ENCODE measurements at regions not wholly inside any gene's neighbourhood (a gene's known extent, or its start where the extent isn't known, plus 50 kb on each side); places are given as distances from the start of the nearest gene placed in this dataset.

DNA sequence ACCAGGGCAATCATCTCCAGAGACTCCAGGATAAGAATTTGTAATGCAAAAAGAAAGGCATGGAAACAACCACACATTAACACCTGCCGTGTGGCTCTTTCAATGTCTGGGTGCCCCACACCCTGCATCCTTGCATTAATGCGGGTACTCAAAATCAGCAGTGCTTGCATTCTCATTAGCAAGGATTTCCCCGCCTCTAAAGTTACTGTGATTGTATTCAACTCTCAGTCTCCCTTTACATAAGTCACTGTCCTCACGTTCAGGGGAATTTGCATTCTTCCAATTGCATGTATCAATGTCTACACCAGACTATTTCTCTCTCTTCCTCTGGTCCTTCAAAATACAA is 324.3 kb downstream of the FOXL1 start:
- DNase-seq (ENCODE audit: low read depth): no peak
- TF ChIP-seq, protein P1, sequence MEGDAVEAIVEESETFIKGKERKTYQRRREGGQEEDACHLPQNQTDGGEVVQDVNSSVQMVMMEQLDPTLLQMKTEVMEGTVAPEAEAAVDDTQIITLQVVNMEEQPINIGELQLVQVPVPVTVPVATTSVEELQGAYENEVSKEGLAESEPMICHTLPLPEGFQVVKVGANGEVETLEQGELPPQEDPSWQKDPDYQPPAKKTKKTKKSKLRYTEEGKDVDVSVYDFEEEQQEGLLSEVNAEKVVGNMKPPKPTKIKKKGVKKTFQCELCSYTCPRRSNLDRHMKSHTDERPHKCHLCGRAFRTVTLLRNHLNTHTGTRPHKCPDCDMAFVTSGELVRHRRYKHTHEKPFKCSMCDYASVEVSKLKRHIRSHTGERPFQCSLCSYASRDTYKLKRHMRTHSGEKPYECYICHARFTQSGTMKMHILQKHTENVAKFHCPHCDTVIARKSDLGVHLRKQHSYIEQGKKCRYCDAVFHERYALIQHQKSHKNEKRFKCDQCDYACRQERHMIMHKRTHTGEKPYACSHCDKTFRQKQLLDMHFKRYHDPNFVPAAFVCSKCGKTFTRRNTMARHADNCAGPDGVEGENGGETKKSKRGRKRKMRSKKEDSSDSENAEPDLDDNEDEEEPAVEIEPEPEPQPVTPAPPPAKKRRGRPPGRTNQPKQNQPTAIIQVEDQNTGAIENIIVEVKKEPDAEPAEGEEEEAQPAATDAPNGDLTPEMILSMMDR (IDR thresholded peaks at IDR 0.05; ENCODE audit: insufficient read depth, low read depth, low read length, missing control alignments): no peak
- H3K4me3 ChIP-seq (ENCODE audit: low read depth, low read length): no peak overlapping the region

DNA sequence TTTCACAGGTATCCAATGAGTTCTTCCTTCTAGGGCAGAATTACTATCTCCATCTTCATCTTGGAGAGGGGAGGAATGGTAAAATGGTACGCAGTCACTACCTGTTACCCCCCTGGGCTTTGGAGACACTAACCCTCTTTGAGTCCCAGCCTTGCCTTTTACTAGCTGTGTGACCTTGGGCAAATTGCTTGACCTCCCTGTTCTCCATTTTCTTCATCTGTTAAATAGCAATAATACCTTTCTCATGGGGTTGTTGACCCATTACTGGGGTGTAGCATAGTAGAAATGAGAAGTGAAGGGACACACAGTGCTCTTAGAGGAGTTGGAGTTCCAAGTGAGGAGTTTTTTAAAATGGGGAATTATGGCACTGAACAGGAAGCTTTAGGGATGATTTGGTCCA is 324.7 kb downstream of the FOXL1 start:
- H3K4me3 ChIP-seq (ENCODE audit: low read depth, low read length): no peak overlapping the region
- DNase-seq (ENCODE audit: low read depth): no peak
- TF ChIP-seq, protein P1 (IDR thresholded peaks at IDR 0.05; ENCODE audit: insufficient read depth, low read depth, low read length, missing control alignments): no peak

DNA sequence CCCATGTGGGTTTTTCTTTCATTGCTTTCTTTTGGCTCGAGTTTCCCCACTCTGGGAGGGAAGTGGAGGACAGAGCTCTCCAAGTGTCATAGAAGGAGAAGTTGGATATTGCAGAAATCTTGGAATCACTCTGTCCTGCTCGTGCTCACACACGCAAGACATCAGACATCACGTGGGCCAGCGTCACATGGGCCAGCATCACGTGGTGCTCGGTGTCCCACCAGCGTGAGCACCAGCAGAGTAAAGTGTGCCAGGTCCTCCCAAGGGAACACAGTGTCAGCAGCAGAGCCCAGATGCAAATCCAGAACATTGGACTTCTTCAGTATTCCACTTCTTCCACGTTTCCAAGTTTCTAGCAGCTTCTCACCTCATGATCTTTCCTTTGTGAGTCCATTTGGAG is 327.0 kb downstream of the FOXL1 start:
- H3K4me3 ChIP-seq (ENCODE audit: low read depth, low read length): no peak overlapping the region
- TF ChIP-seq, protein P1 (IDR thresholded peaks at IDR 0.05; ENCODE audit: insufficient read depth, low read depth, low read length, missing control alignments): no peak
- no peak for DNase-seq (ENCODE audit: low read depth)

DNA sequence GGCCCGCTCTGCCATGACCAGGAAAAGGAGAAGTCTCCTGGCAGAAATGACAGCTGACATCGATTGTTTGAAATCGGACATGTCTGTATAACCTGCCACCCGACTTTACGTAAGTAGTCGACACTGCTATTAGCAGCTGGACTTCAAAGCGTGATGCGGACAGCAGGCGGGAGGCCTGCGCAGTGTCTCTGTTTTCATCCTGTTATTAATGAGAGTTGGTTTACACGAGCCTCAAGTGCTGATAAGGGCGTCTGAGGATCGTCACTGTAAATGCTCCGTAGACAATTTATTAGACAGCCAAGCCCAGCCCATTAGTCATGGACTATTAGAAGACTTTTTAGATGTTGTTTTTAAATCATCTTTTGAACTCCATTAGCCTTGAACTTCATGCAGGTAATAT is 328.3 kb downstream of the FOXL1 start:
- TF ChIP-seq, protein P1 (IDR thresholded peaks at IDR 0.05; ENCODE audit: insufficient read depth, low read depth, low read length, missing control alignments): no peak
- no peak for DNase-seq (ENCODE audit: low read depth)
- H3K4me3 ChIP-seq (ENCODE audit: low read depth, low read length): no peak overlapping the region

DNA sequence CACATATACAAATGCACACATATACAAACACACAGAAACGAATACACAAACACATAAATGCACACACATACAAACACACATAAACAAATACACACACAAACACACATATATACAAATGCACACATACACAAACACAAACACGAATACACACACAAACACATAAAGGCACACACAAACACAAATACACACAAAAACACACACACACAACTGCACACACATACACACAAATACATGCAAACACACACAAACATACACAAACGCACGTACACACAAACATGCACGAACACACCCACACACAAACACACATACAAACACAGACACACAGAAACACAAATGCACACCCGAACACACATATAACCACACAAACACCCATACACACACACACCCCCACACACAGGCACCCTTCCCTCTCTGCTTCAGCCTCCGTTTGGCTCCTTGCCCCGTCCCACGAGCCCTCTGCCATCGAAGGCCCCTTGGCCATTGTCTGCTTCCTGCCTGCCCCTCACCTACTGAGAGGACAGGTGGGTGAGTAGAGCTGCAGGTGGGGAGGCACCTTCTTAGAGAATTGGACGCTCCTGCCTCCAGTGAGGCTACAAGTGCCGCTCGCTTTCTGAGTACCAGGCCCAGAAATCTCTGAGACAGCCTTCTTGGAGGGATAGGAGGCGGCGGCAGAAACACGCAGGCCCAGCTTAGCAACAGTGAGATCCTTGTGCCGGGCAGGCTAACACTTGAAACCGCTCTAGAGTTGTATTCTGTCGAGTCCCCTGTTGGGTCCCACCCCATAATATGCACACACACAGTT is 331.2 kb downstream of the FOXL1 start:
- TF ChIP-seq, protein P1 (IDR thresholded peaks at IDR 0.05; ENCODE audit: insufficient read depth, low read depth, low read length, missing control alignments): no peak
- no peak for DNase-seq (ENCODE audit: low read depth)
- H3K4me3 ChIP-seq (ENCODE audit: low read depth, low read length): no peak overlapping the region

DNA sequence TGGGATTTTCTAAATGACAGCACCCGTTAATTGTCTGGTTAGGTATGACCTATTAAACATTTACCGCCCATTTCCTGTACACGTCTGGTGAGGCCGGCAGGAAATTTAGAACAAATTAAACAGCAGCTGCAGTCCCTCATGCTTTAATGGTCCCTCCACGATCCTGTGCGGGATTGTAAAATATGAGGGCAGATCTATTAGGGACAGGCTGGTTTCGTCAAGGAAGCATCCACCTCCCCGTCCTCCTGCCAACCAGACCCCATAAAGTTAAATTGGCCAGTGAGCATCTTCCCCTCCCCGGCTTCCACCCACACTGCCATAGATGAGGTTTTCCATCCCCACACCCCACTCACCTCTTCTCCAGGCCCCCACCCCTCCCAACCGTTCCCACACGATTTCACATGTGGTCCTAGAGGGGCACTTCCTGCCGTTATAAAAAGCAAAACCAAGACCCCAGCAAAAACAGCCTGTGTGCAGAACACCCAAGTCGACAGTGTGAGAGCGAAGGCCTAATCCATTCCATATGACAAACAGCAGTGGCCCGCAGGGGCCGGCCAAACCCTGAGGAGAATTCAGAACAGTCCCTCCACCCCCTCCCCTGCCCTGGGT is 331.9 kb downstream of the FOXL1 start:
- TF ChIP-seq, protein P1 (IDR thresholded peaks at IDR 0.05; ENCODE audit: insufficient read depth, low read depth, low read length, missing control alignments): no peak
- no peak overlapping the region for H3K4me3 ChIP-seq (ENCODE audit: low read depth, low read length)
- no peak for DNase-seq (ENCODE audit: low read depth)

All from GM12865 (cell line).